ENCODE measurements at regions not wholly inside any gene's neighbourhood (a gene's known extent, or its start where the extent isn't known, plus 50 kb on each side); places are given as distances from the start of the nearest gene placed in this dataset.

GRCh38 chr20:40532103-40532502 lies 156.9 kb downstream of the MAFB start:
- TF ChIP-seq CTCF (IDR thresholded peaks at IDR 0.05; ENCODE audit: insufficient read depth, low read length, poor library complexity, severe bottlenecking) (peak; percentile 25), EZH2phosphoT487 (conservative IDR thresholded peaks at IDR 0.05; ENCODE audit: low read length) (no peak)

All from SU-DHL-6 (cell line).